ENCODE measurements at regions not wholly inside any gene's neighbourhood (a gene's known extent, or its start where the extent isn't known, plus 50 kb on each side); places are given as distances from the start of the nearest gene placed in this dataset.

DNA sequence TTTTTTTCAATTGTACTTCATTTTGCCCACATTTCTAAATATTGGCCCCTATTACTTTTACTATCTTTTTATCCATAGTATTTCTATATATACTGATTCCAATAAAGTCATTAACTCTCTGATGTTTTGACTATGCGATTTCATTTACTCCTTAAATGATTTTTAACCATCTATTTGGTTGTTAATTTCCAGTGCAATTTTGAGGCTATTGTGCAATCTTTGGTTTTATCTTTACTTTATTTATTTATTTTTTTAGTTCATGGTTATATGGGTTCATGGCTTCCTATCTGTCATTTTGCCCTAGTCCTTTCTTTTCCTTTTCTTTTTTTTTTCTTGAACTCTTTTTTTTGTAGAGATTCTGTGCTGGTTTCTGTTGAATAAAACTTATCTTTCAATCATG is 1408.0 kb upstream of the GBE1 start:
- Histone ChIP-seq H4K20me1 (ENCODE audit: control insufficient read depth, extremely low read depth, insufficient read depth, low read length) (no peaks in the 10 kb centered on the region), H2AFZ (ENCODE audit: control insufficient read depth, low read length) (no peak overlapping the region), H3K79me2 (ENCODE audit: control insufficient read depth, insufficient read depth, low read length) (no peaks in the 10 kb centered on the region), H3K4me1 (ENCODE audit: control insufficient read depth, extremely low read depth, insufficient read depth, low read length) (no peaks in the 10 kb centered on the region), H3K4me2 (ENCODE audit: control insufficient read depth, extremely low read depth, insufficient read depth, low read depth, low read length) (no peak overlapping the region), H3K27ac (ENCODE audit: control insufficient read depth, insufficient read depth, low read length) (no peak overlapping the region), H3K36me3 (ENCODE audit: control insufficient read depth in 2 of 2, extremely low read depth in 1 of 2, insufficient read depth in 2 of 2, low read length in 2 of 2) (no peaks in the 10 kb centered on the region), H3K4me3 (ENCODE audit: control insufficient read depth in 2 of 3, extremely low read depth in 1 of 3, insufficient read depth in 2 of 3, low read depth in 1 of 3, low read length in 3 of 3) (no peak overlapping the region), H3K9me1 (ENCODE audit: control insufficient read depth, extremely low read depth, insufficient read depth, low read length) (no peaks in the 10 kb centered on the region), H3K9ac (ENCODE audit: control insufficient read depth, extremely low read depth, insufficient read depth, low read length) (no peak overlapping the region), H3K27me3 (ENCODE audit: control insufficient read depth, extremely low read depth, insufficient read depth, low read length) (no peaks in the 10 kb centered on the region), H3K9me3 (ENCODE audit: control insufficient read depth, low read depth, low read length) (no peaks in the 10 kb centered on the region)
- FAIRE-seq (no peak), DNase-seq (ENCODE audit: low read depth, low spot score) (no peak)
- dilution Hi-C loops (cut with MboI; ENCODE audit: extremely low pct_ligation_motif_present, low sequenced_read_pairs) = no loop called here
- no peak for TF ChIP-seq EZH2 (IDR thresholded peaks at IDR 0.05; ENCODE audit: low read length)
- TF ChIP-seq, protein P1, sequence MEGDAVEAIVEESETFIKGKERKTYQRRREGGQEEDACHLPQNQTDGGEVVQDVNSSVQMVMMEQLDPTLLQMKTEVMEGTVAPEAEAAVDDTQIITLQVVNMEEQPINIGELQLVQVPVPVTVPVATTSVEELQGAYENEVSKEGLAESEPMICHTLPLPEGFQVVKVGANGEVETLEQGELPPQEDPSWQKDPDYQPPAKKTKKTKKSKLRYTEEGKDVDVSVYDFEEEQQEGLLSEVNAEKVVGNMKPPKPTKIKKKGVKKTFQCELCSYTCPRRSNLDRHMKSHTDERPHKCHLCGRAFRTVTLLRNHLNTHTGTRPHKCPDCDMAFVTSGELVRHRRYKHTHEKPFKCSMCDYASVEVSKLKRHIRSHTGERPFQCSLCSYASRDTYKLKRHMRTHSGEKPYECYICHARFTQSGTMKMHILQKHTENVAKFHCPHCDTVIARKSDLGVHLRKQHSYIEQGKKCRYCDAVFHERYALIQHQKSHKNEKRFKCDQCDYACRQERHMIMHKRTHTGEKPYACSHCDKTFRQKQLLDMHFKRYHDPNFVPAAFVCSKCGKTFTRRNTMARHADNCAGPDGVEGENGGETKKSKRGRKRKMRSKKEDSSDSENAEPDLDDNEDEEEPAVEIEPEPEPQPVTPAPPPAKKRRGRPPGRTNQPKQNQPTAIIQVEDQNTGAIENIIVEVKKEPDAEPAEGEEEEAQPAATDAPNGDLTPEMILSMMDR (optimal IDR thresholded peaks at IDR 0.05 in 1 of 3, IDR thresholded peaks at IDR 0.05 in 1 of 3, conservative IDR thresholded peaks at IDR 0.05 in 1 of 3; ENCODE audit: extremely low read depth in 1 of 3, insufficient read depth in 2 of 3, low read length in 3 of 3) = no peak

DNA sequence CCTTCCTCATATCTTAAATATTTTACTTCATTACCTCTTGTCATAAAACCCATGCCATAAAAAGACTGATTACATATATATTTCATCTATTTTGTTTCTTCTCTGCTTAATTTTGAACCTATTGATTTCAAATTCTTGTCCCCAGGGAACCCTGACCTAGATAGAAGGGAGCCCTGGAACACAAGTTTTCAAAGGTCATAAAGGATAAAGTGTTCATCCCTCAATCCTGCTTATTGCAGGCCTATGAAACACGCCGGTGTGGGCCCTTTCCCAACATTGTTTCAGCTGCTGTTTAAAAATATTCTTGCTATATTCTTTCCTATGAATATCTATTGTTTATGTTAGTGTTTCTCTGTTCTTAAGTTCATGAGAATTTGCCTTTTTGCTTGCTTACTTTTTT is 1389.5 kb upstream of the GBE1 start:
- H3K4me2 ChIP-seq (ENCODE audit: control insufficient read depth, extremely low read depth, insufficient read depth, low read depth, low read length) = no peak overlapping the region
- no peaks in the 10 kb centered on the region for H3K9me3 ChIP-seq (ENCODE audit: control insufficient read depth, low read depth, low read length)
- FAIRE-seq (no peak), DNase-seq (ENCODE audit: low read depth, low spot score) (no peak)
- no peak for TF ChIP-seq EZH2 (IDR thresholded peaks at IDR 0.05; ENCODE audit: low read length)
- TF ChIP-seq, protein P1 (optimal IDR thresholded peaks at IDR 0.05 in 1 of 3, IDR thresholded peaks at IDR 0.05 in 1 of 3, conservative IDR thresholded peaks at IDR 0.05 in 1 of 3; ENCODE audit: extremely low read depth in 1 of 3, insufficient read depth in 2 of 3, low read length in 3 of 3) = no peak
- H3K36me3 ChIP-seq (ENCODE audit: control insufficient read depth in 2 of 2, extremely low read depth in 1 of 2, insufficient read depth in 2 of 2, low read length in 2 of 2) = no peaks in the 10 kb centered on the region
- H3K79me2 ChIP-seq (ENCODE audit: control insufficient read depth, insufficient read depth, low read length) = no peaks in the 10 kb centered on the region
- H4K20me1 ChIP-seq (ENCODE audit: control insufficient read depth, extremely low read depth, insufficient read depth, low read length) = no peaks in the 10 kb centered on the region
- no peak overlapping the region for H3K4me3 ChIP-seq (ENCODE audit: control insufficient read depth in 2 of 3, extremely low read depth in 1 of 3, insufficient read depth in 2 of 3, low read depth in 1 of 3, low read length in 3 of 3)
- dilution Hi-C loops (cut with MboI; ENCODE audit: extremely low pct_ligation_motif_present, low sequenced_read_pairs) = no loop called here
- no peak overlapping the region for H2AFZ ChIP-seq (ENCODE audit: control insufficient read depth, low read length)
- no peak overlapping the region for H3K9ac ChIP-seq (ENCODE audit: control insufficient read depth, extremely low read depth, insufficient read depth, low read length)
- H3K27ac ChIP-seq (ENCODE audit: control insufficient read depth, insufficient read depth, low read length) = no peak overlapping the region
- no peaks in the 10 kb centered on the region for H3K9me1 ChIP-seq (ENCODE audit: control insufficient read depth, extremely low read depth, insufficient read depth, low read length)
- H3K27me3 ChIP-seq (ENCODE audit: control insufficient read depth, extremely low read depth, insufficient read depth, low read length) = no peaks in the 10 kb centered on the region
- H3K4me1 ChIP-seq (ENCODE audit: control insufficient read depth, extremely low read depth, insufficient read depth, low read length) = no peaks in the 10 kb centered on the region

All from keratinocyte (primary cell).